H1 (cell line): ENCODE measurements at regions not wholly inside any gene's neighbourhood (a gene's known extent, or its start where the extent isn't known, plus 50 kb on each side); places are given as distances from the start of the nearest gene placed in this dataset.
"Not testable (repeated sequence)": the region's sequence is repeated elsewhere in the genome, so short reads cannot be mapped to it uniquely, and the experiment has no call there.

Experiments
- CEBPB ChIP-seq: IDR thresholded peaks from 2 replicates; pipeline ENCODE4 v1.6.1; 2012; ENCODE audit warnings: low read depth, low read length
- EGR1 ChIP-seq: IDR thresholded peaks from 2 replicates; pipeline ENCODE4 v1.6.1; 2011; ENCODE audit warnings: low read depth, low read length, borderline replicate concordance
- KDM1A ChIP-seq: fragments of 200-600, 300-600 bp; sonication (generic); IDR thresholded peaks from 2 replicates; pipeline ENCODE4 v1.7.1; 2016; ENCODE audit warnings: mild to moderate bottlenecking, low read length, borderline replicate concordance
- RXRA ChIP-seq: IDR thresholded peaks from 2 replicates; pipeline ENCODE4 v1.6.1; 2011; ENCODE audit warnings: low read depth, mild to moderate bottlenecking, low read length, moderate library complexity; ENCODE audit not compliant: insufficient read depth
- SIN3A ChIP-seq, 2 experiments: IDR thresholded peaks in 1 of 2; conservative IDR thresholded peaks in 1 of 2; 2 replicates each; pipeline ENCODE4 v1.6.1; 2011 to 2012; ENCODE audit warnings: low read length in 2 of 2, improper control_type of control experiment in 1 of 2, low read depth in 1 of 2, mild to moderate bottlenecking in 1 of 2
- SP1 ChIP-seq: IDR thresholded peaks from 2 replicates; pipeline ENCODE4 v1.6.1; 2011; ENCODE audit warnings: low read depth, low read length
- TF ChIP-seq, protein P1 (sequence below), 3 experiments: IDR thresholded peaks; 1 replicate in 2 of 3; 2 replicates in 1 of 3; pipeline versions ENCODE4 v1.5.1 to v1.6.1; 2011; ENCODE audit warnings: low read length in 3 of 3, mild to moderate bottlenecking in 3 of 3, inconsistent platforms in 2 of 3, low read depth in 1 of 3, moderate library complexity in 1 of 3; ENCODE audit not compliant: insufficient read depth in 1 of 3; ENCODE audit errors: control extremely low read depth in 1 of 3

DNA sequence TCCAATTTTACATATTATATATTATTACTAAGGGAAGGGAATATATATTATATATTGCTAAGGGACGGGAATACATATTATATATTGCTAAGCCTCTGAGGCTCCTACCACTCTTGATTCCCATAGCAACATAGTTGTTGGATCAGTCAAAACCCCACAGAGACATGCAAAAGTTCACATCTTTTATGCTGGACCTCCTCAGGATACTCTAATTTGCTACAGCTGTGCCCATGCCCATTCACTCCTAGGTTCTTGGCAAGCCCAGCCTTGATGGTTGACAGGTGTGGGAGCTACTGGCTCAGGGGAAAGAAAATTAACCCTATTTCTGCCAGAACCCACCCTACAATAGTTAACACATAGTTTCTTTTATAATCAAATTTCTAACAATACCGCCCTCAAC, 84.6 kb upstream of the POMZP3 start:
- not testable (repeated sequence) for TF ChIP-seq KDM1A; RXRA; EGR1; SIN3A (conservative IDR thresholded peaks at IDR 0.05 in 1 of 2, IDR thresholded peaks at IDR 0.05 in 1 of 2; ENCODE audit: low read depth in 1 of 2, low read length in 2 of 2); SP1; CEBPB
- TF ChIP-seq, protein P1, sequence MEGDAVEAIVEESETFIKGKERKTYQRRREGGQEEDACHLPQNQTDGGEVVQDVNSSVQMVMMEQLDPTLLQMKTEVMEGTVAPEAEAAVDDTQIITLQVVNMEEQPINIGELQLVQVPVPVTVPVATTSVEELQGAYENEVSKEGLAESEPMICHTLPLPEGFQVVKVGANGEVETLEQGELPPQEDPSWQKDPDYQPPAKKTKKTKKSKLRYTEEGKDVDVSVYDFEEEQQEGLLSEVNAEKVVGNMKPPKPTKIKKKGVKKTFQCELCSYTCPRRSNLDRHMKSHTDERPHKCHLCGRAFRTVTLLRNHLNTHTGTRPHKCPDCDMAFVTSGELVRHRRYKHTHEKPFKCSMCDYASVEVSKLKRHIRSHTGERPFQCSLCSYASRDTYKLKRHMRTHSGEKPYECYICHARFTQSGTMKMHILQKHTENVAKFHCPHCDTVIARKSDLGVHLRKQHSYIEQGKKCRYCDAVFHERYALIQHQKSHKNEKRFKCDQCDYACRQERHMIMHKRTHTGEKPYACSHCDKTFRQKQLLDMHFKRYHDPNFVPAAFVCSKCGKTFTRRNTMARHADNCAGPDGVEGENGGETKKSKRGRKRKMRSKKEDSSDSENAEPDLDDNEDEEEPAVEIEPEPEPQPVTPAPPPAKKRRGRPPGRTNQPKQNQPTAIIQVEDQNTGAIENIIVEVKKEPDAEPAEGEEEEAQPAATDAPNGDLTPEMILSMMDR (IDR thresholded peaks at IDR 0.05; ENCODE audit: control extremely low read depth in 1 of 3, insufficient read depth in 1 of 3, low read depth in 1 of 3, low read length in 3 of 3), result not testable (repeated sequence)
